CD14-positive monocyte (primary cell): ENCODE measurements at regions not wholly inside any gene's neighbourhood (a gene's known extent, or its start where the extent isn't known, plus 50 kb on each side); places are given as distances from the start of the nearest gene placed in this dataset.

Experiments used
- DNase-seq, 3 donors: peaks; one replicate each; pipeline ENCODE4 v3.0.0-alpha.2; 2011 to 2022
- H2AFZ ChIP-seq: 2 replicates; pipeline ENCODE4 v1.6.0; 2012; ENCODE audit warnings: mild to moderate bottlenecking, low read depth, low read length, inconsistent platforms; ENCODE audit not compliant: insufficient read depth, poor library complexity, severe bottlenecking
- H3K27ac ChIP-seq, 2 donors: 1 replicate in 1 of 2; 2 replicates in 1 of 2; pipeline ENCODE4 v1.5.1; 2012 to 2013; ENCODE audit warnings: low read length in 2 of 2, control low read depth in 1 of 2, inconsistent platforms in 1 of 2, low read depth in 1 of 2, mild to moderate bottlenecking in 1 of 2
- H3K27me3 ChIP-seq, 2 donors: one replicate each; pipeline versions ENCODE4 v1.6.0 to v1.6.1; 2011 to 2013; ENCODE audit warnings: low read length in 2 of 2; ENCODE audit not compliant: control insufficient read depth in 2 of 2, insufficient read depth in 2 of 2
- H3K36me3 ChIP-seq, 2 donors: replicated peaks in 1 of 2; 1 replicate in 1 of 2; 2 replicates in 1 of 2; pipeline versions ENCODE4 v1.5.1 to v1.6.1; 2012 to 2013; ENCODE audit warnings: low read length in 2 of 2, control low read depth in 1 of 2, inconsistent platforms in 1 of 2, mild to moderate bottlenecking in 1 of 2; ENCODE audit not compliant: insufficient read depth in 2 of 2, control insufficient read depth in 1 of 2
- H3K4me1 ChIP-seq, 2 donors: 1 replicate in 1 of 2; 2 replicates in 1 of 2; pipeline versions ENCODE4 v1.5.1 to v1.6.1; 2012 to 2013; ENCODE audit warnings: low read length in 2 of 2, control low read depth in 1 of 2, inconsistent platforms in 1 of 2, mild to moderate bottlenecking in 1 of 2, moderate library complexity in 1 of 2; ENCODE audit not compliant: insufficient read depth in 2 of 2, control insufficient read depth in 1 of 2
- H3K4me2 ChIP-seq: replicated peaks from 2 replicates; pipeline ENCODE3; 2012; ENCODE audit warnings: low read length, moderate library complexity, mild to moderate bottlenecking; ENCODE audit not compliant: poor library complexity, severe bottlenecking; ENCODE audit errors: extremely low read depth
- H3K4me3 ChIP-seq, 3 experiments: fragments of 200-600 bp in 1 of 3; sonication (generic) in 1 of 3; replicated peaks in 1 of 3; 1 replicate in 2 of 3; 2 replicates in 1 of 3; pipeline ENCODE4 v1.5.1; 2011 to 2013; ENCODE audit warnings: low read length in 3 of 3, mild to moderate bottlenecking in 3 of 3, control low read depth in 2 of 3, low read depth in 2 of 3, inconsistent platforms in 1 of 3, moderate library complexity in 1 of 3
- H3K79me2 ChIP-seq: 2 replicates; pipeline ENCODE4 v1.6.0; 2012; ENCODE audit warnings: mild to moderate bottlenecking, control low read depth, inconsistent platforms, low read length, moderate library complexity; ENCODE audit not compliant: insufficient read depth
- H3K9ac ChIP-seq: 2 replicates; pipeline ENCODE4 v1.6.0; 2017; ENCODE audit warnings: low read length, mild to moderate bottlenecking; ENCODE audit not compliant: insufficient read depth, poor library complexity, severe bottlenecking
- H3K9me3 ChIP-seq, 2 donors: replicated peaks in 1 of 2; 1 replicate in 1 of 2; 2 replicates in 1 of 2; pipeline versions ENCODE4 v1.5.1 to v1.6.1; 2012 to 2013; ENCODE audit warnings: low read length in 2 of 2, control low read depth in 1 of 2; ENCODE audit not compliant: control insufficient read depth in 1 of 2, insufficient read depth in 1 of 2
- H4K20me1 ChIP-seq: 2 replicates; pipeline ENCODE4 v1.6.0; 2012; ENCODE audit warnings: mild to moderate bottlenecking, low read length, control low read depth, moderate library complexity; ENCODE audit not compliant: insufficient read depth
- H3K27ac Mint-ChIP-seq, 7 donors: one replicate each; pipeline ENCODE4 v1.8.0; 2020; ENCODE audit warnings: mild to moderate bottlenecking in 7 of 7, mixed read lengths in 7 of 7, moderate library complexity in 6 of 7, inconsistent platforms in 2 of 7
- H3K27me3 Mint-ChIP-seq, 3 donors: one replicate each; pipeline ENCODE4 v1.8.0; 2021 to 2022; ENCODE audit warnings: low read depth in 3 of 3, mild to moderate bottlenecking in 3 of 3, mixed read lengths in 3 of 3, moderate library complexity in 3 of 3, inconsistent platforms in 1 of 3
- H3K36me3 Mint-ChIP-seq, 2 donors: one replicate each; pipeline ENCODE4 v1.8.0; 2020; ENCODE audit warnings: mixed read lengths in 2 of 2, inconsistent platforms in 1 of 2, mild to moderate bottlenecking in 1 of 2
- H3K4me1 Mint-ChIP-seq: one replicate; pipeline ENCODE4 v1.8.0; 2020; ENCODE audit warnings: mild to moderate bottlenecking, mixed read lengths
- H3K4me3 Mint-ChIP-seq, 2 donors: one replicate each; pipeline ENCODE4 v1.8.0; 2020; ENCODE audit warnings: mild to moderate bottlenecking in 2 of 2, mixed read lengths in 2 of 2, moderate library complexity in 1 of 2
- H3K9me3 Mint-ChIP-seq, 7 donors: one replicate each; pipeline ENCODE4 v1.8.0; 2020 to 2022; ENCODE audit warnings: mixed read lengths in 7 of 7, mild to moderate bottlenecking in 6 of 7, moderate library complexity in 6 of 7, inconsistent platforms in 2 of 7
- CTCF ChIP-seq: fragments of 200-600 bp; IDR thresholded peaks from one replicate; pipeline ENCODE4 v1.8.0; 2022; ENCODE audit warnings: antibody characterized with exemption, mild to moderate bottlenecking
- WGBS: methylation state at CpG from one replicate; pipeline ENCODE4 v1.1.5; 2013; ENCODE audit warnings: missing lambda C conversion rate; ENCODE audit not compliant: insufficient coverage; 5-methylcytosine and 5-hydroxymethylcytosine counted together
- intact Hi-C, 2 donors: fragments of 100-400 bp; cut with micrococcal nuclease; formaldehyde crosslinking; loops; one replicate each; pipeline versions ENCODE4 v1.15.0 to v1.15.1; 2023

- H3K36me3 Mint-ChIP-seq: no peaks in the 10 kb centered on the region
These were observed 521.9 kb upstream of the CELF4 start for GRCh38 chr18:38087538-38087937.

GRCh38 chr18:38081516-38081915, 515.9 kb upstream of the CELF4 start:
- no peaks in the 10 kb centered on the region for H3K27me3 ChIP-seq
- no peak overlapping the region for H3K9ac ChIP-seq
- Mint-ChIP-seq H3K27ac (no peak overlapping the region), H3K9me3 (peaks cover 4 to 13% (median 8%) of the 10 kb centered on the region in 7 donors), H3K36me3 (no peaks in the 10 kb centered on the region), H3K4me1 (no peaks in the 10 kb centered on the region), H3K27me3 (no peaks in the 10 kb centered on the region), H3K4me3 (no peak overlapping the region)
- no peak overlapping the region for H3K4me3 ChIP-seq
- H3K4me2 ChIP-seq: no peak overlapping the region
- no peaks in the 10 kb centered on the region for H3K79me2 ChIP-seq
- no peak overlapping the region for H3K27ac ChIP-seq
- H3K4me1 ChIP-seq: no peaks in the 10 kb centered on the region
- H3K9me3 ChIP-seq: peaks cover 16 to 28% of the 10 kb centered on the region in 2 donors
- H4K20me1 ChIP-seq: no peaks in the 10 kb centered on the region
- TF ChIP-seq CTCF: no peak
- no peaks in the 10 kb centered on the region for H3K36me3 ChIP-seq
- no peak overlapping the region for H2AFZ ChIP-seq
- no peak for DNase-seq
- WGBS: no CpG with 5 or more reads among the region's 1 CpG
- intact Hi-C loops: no loop called here

More at GRCh38 chr18:38087538-38087937, 521.9 kb upstream of the CELF4 start:
- Histone ChIP-seq H3K27me3 (no peaks in the 10 kb centered on the region), H4K20me1 (no peaks in the 10 kb centered on the region), H3K4me1 (no peaks in the 10 kb centered on the region), H3K4me2 (no peak overlapping the region), H3K9me3 (peaks cover 0 to 17% of the 10 kb centered on the region in 2 donors), H3K27ac (no peak overlapping the region), H3K9ac (no peak overlapping the region), H3K4me3 (no peak overlapping the region), H2AFZ (no peak overlapping the region), H3K79me2 (no peaks in the 10 kb centered on the region), H3K36me3 (no peaks in the 10 kb centered on the region)
- no peak for TF ChIP-seq CTCF
- Mint-ChIP-seq H3K9me3 (peaks cover 0 to 11% (median 4%) of the 10 kb centered on the region in 7 donors), H3K27ac (no peak overlapping the region), H3K27me3 (no peaks in the 10 kb centered on the region), H3K4me3 (no peak overlapping the region), H3K4me1 (no peaks in the 10 kb centered on the region)
- 86% methylated on average over 1 of the region's 1 CpG for WGBS
- no peak for DNase-seq
- intact Hi-C loops: no loop called here
